Smooth muscle cell (in vitro differentiated cells): ENCODE measurements at regions not wholly inside any gene's neighbourhood (a gene's known extent, or its start where the extent isn't known, plus 50 kb on each side); places are given as distances from the start of the nearest gene placed in this dataset.

Experiments
- DNase-seq: peaks from one replicate; lab custom pipeline; 2025; ENCODE audit not compliant: unreplicated experiment; lab: John Stamatoyannopoulos, UW
- H2AFZ ChIP-seq: fragments of 200-600 bp; sonication (generic); 2 replicates; pipeline ENCODE4 v1.6.0; 2016; ENCODE audit warnings: antibody characterized with exemption, low read depth, mild to moderate bottlenecking
- H3F3A ChIP-seq: fragments of 200-600 bp; sonication (generic); 2 replicates; pipeline ENCODE4 v1.6.0; 2017; ENCODE audit warnings: antibody characterized with exemption, low read depth
- H3K27ac ChIP-seq: fragments of 200-600 bp; sonication (generic); 2 replicates; pipeline ENCODE4 v1.5.1; 2016; ENCODE audit warnings: low read depth, mild to moderate bottlenecking
- H3K27me3 ChIP-seq: fragments of 200-600 bp; sonication (generic); 2 replicates; pipeline ENCODE4 v1.6.1; 2016; ENCODE audit warnings: low read depth, mild to moderate bottlenecking
- H3K36me3 ChIP-seq: fragments of 200-600 bp; sonication (generic); 2 replicates; pipeline ENCODE4 v1.5.1; 2016; ENCODE audit warnings: low read depth
- H3K4me1 ChIP-seq: fragments of 200-600 bp; sonication (generic); 2 replicates; pipeline ENCODE4 v1.5.1; 2016; ENCODE audit warnings: low read depth
- H3K4me2 ChIP-seq: fragments of 200-600 bp; sonication (generic); 2 replicates; pipeline ENCODE4 v1.6.0; 2016; ENCODE audit warnings: mild to moderate bottlenecking
- H3K4me3 ChIP-seq: fragments of 200-600 bp; sonication (generic); 2 replicates; pipeline ENCODE4 v1.5.1; 2016; ENCODE audit warnings: mild to moderate bottlenecking
- H3K79me2 ChIP-seq: fragments of 200-600 bp; sonication (generic); 2 replicates; pipeline ENCODE4 v1.6.0; 2016; ENCODE audit warnings: low read depth, mild to moderate bottlenecking
- H3K9ac ChIP-seq: fragments of 200-600 bp; sonication (generic); 2 replicates; pipeline ENCODE4 v1.6.0; 2016; ENCODE audit warnings: low read depth
- H3K9me3 ChIP-seq: fragments of 200-600 bp; sonication (generic); replicated peaks from 2 replicates; pipeline ENCODE4 v1.5.1; 2016; ENCODE audit warnings: low read depth
- H4K20me1 ChIP-seq: fragments of 200-600 bp; sonication (generic); 2 replicates; pipeline ENCODE4 v1.6.0; 2016; ENCODE audit warnings: low read depth
- CTCF ChIP-seq: fragments of 200-600 bp; sonication (generic); IDR thresholded peaks from 2 replicates; pipeline ENCODE4 v1.5.1; 2017; ENCODE audit warnings: borderline replicate concordance, mild to moderate bottlenecking, antibody characterized with exemption; ENCODE audit not compliant: insufficient read depth, poor library complexity, severe bottlenecking
- WGBS: methylation state at CpG from one replicate; pipeline ENCODE4 v1.1.7; 2016; ENCODE audit warnings: low lambda C conversion rate; 5-methylcytosine and 5-hydroxymethylcytosine counted together

GRCh38 chr2:128776461-128777195 lies 458.0 kb upstream of the HS6ST1 start:
- WGBS: 85% methylated on average over 15 of the region's 15 CpGs
- no peak overlapping the region for H3K27ac ChIP-seq
- H3F3A ChIP-seq: no peaks in the 10 kb centered on the region
- no peak for TF ChIP-seq CTCF
- H3K4me2 ChIP-seq: no peak overlapping the region
- H3K4me3 ChIP-seq: no peak overlapping the region
- no peaks in the 10 kb centered on the region for H4K20me1 ChIP-seq
- no peaks in the 10 kb centered on the region for H3K9me3 ChIP-seq
- H3K79me2 ChIP-seq: no peaks in the 10 kb centered on the region
- H3K9ac ChIP-seq: no peak overlapping the region
- H2AFZ ChIP-seq: no peak overlapping the region
- H3K4me1 ChIP-seq: no peaks in the 10 kb centered on the region
- DNase-seq: no peak
- H3K27me3 ChIP-seq: no peaks in the 10 kb centered on the region
- no peaks in the 10 kb centered on the region for H3K36me3 ChIP-seq

- Histone ChIP-seq H3K9ac (no peak overlapping the region), H3K9me3 (no peaks in the 10 kb centered on the region), H4K20me1 (no peaks in the 10 kb centered on the region), H3K4me2 (no peak overlapping the region), H3K36me3 (no peaks in the 10 kb centered on the region), H3K27me3 (no peaks in the 10 kb centered on the region), H3K4me3 (no peak overlapping the region), H3K79me2 (no peaks in the 10 kb centered on the region), H3F3A (no peaks in the 10 kb centered on the region), H2AFZ (no peak overlapping the region), H3K4me1 (no peaks in the 10 kb centered on the region), H3K27ac (no peak overlapping the region)
- no peak for TF ChIP-seq CTCF
- WGBS: 92% methylated on average over 20 of the region's 20 CpGs
- DNase-seq: no peak
Measured at GRCh38 chr2:128777196-128778035, 458.7 kb upstream of the HS6ST1 start.

- TF ChIP-seq CTCF: no peak
- H4K20me1 ChIP-seq: no peaks in the 10 kb centered on the region
- H3K27ac ChIP-seq: no peak overlapping the region
- 95% methylated on average over 2 of the region's 2 CpGs for WGBS
- no peak overlapping the region for H3K9ac ChIP-seq
- H3K36me3 ChIP-seq: no peaks in the 10 kb centered on the region
- DNase-seq: no peak
- H3K4me2 ChIP-seq: no peak overlapping the region
- no peaks in the 10 kb centered on the region for H3F3A ChIP-seq
- H3K27me3 ChIP-seq: no peaks in the 10 kb centered on the region
- no peak overlapping the region for H2AFZ ChIP-seq
- no peaks in the 10 kb centered on the region for H3K4me1 ChIP-seq
- no peaks in the 10 kb centered on the region for H3K79me2 ChIP-seq
- H3K4me3 ChIP-seq: no peak overlapping the region
- no peaks in the 10 kb centered on the region for H3K9me3 ChIP-seq
Measured at GRCh38 chr2:128778843-128779242, 460.2 kb upstream of the HS6ST1 start.
